ENCODE measurements at regions not wholly inside any gene's neighbourhood (a gene's known extent, or its start where the extent isn't known, plus 50 kb on each side); places are given as distances from the start of the nearest gene placed in this dataset.
A peak's percentile ranks its signal among the peaks of the same experiment; 100 is the strongest.

DNA sequence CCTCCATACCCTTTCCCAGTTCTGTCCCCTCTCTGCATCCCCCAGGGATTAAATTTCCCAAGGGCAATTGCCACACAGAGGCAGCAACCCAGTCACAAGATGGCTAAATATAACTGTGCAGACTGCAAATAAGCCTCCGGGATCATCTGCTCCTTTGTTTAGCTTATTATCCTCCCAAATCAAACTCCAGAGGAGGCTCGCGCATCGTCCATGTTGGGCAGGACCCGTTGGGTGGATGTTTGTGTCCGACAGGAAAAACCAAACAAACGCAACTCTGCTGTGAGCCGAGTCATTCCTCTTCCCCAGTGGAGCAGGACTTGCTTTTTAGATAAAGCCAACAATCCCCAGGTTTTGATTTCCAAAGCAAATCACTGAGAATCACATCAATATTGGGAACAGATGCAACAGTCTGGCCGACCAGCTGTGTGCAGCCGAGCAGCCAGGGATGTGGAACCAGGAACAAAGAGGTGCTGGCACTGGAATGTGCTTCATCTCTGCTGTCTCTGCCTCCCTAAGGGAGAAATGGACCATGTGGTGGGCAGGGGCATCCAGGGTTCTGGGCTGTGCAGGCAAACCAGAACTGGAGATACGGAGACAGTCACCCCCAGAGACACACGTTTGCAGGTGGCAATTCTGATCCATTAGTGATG lies 89.8 kb downstream of the PTTG1 start:
- peak; percentile 16 for DNase-seq

All from NCI-H345 (cell line).